ENCODE measurements at regions not wholly inside any gene's neighbourhood (a gene's known extent, or its start where the extent isn't known, plus 50 kb on each side); places are given as distances from the start of the nearest gene placed in this dataset.

GRCh38 chr19:31502536-31503170 is 153.4 kb upstream of the TSHZ3 start:
- H3K4me3 ChIP-seq (ENCODE audit: low read depth, low read length): no peak overlapping the region
- no peak for TF ChIP-seq CTCF (IDR thresholded peaks at IDR 0.05; ENCODE audit: low read depth, low read length)

- TF ChIP-seq CTCF (IDR thresholded peaks at IDR 0.05; ENCODE audit: low read depth, low read length): no peak
- no peak overlapping the region for H3K4me3 ChIP-seq (ENCODE audit: low read depth, low read length)
Observed at GRCh38 chr19:31503211-31503610, 154.0 kb upstream of the TSHZ3 start.

GRCh38 chr19:31504221-31504620 is 155.0 kb upstream of the TSHZ3 start:
- no peak for TF ChIP-seq CTCF (IDR thresholded peaks at IDR 0.05; ENCODE audit: low read depth, low read length)
- no peak overlapping the region for H3K4me3 ChIP-seq (ENCODE audit: low read depth, low read length)

GRCh38 chr19:31505596-31505910 is 156.3 kb upstream of the TSHZ3 start:
- H3K4me3 ChIP-seq (ENCODE audit: low read depth, low read length): no peak overlapping the region
- no peak for TF ChIP-seq CTCF (IDR thresholded peaks at IDR 0.05; ENCODE audit: low read depth, low read length)

- no peak for TF ChIP-seq CTCF (IDR thresholded peaks at IDR 0.05; ENCODE audit: low read depth, low read length)
- no peak overlapping the region for H3K4me3 ChIP-seq (ENCODE audit: low read depth, low read length)
Observed at GRCh38 chr19:31506102-31506501, 156.9 kb upstream of the TSHZ3 start.

- TF ChIP-seq CTCF (IDR thresholded peaks at IDR 0.05; ENCODE audit: low read depth, low read length): no peak
- H3K4me3 ChIP-seq (ENCODE audit: low read depth, low read length): no peak overlapping the region
Observed at GRCh38 chr19:31510635-31511034, 161.4 kb upstream of the TSHZ3 start.

GRCh38 chr19:31511098-31511497 is 161.9 kb upstream of the TSHZ3 start:
- TF ChIP-seq CTCF (IDR thresholded peaks at IDR 0.05; ENCODE audit: low read depth, low read length): no peak
- H3K4me3 ChIP-seq (ENCODE audit: low read depth, low read length): no peak overlapping the region

All from WI38 (cell line).